ENCODE measurements at regions not wholly inside any gene's neighbourhood (a gene's known extent, or its start where the extent isn't known, plus 50 kb on each side); places are given as distances from the start of the nearest gene placed in this dataset.
A peak's percentile ranks its signal among the peaks of the same experiment; 100 is the strongest.

GRCh38 chr1:63063367-63063766 is 259.0 kb upstream of the FOXD3 start:
- Histone ChIP-seq H3K4me3 (IDR thresholded peaks at IDR 0.05; ENCODE audit: insufficient read depth, low read depth, low read length) (no peak overlapping the region), H3K36me3 (ENCODE audit: insufficient read depth) (no peaks in the 10 kb centered on the region), H3K4me2 (no peak overlapping the region), H3K9ac (no peak overlapping the region), H3K27me3 (ENCODE audit: insufficient read depth, low read depth) (no peaks in the 10 kb centered on the region), H4K20me1 (ENCODE audit: insufficient read depth) (no peaks in the 10 kb centered on the region), H2AFZ (ENCODE audit: low read depth) (no peak overlapping the region), H3K4me1 (ENCODE audit: low read depth, poor library complexity, severe bottlenecking) (no peaks in the 10 kb centered on the region), H3K79me2 (ENCODE audit: insufficient read depth, low read depth) (no peaks in the 10 kb centered on the region), H3K27ac (no peak overlapping the region)
- TF ChIP-seq, protein P1, sequence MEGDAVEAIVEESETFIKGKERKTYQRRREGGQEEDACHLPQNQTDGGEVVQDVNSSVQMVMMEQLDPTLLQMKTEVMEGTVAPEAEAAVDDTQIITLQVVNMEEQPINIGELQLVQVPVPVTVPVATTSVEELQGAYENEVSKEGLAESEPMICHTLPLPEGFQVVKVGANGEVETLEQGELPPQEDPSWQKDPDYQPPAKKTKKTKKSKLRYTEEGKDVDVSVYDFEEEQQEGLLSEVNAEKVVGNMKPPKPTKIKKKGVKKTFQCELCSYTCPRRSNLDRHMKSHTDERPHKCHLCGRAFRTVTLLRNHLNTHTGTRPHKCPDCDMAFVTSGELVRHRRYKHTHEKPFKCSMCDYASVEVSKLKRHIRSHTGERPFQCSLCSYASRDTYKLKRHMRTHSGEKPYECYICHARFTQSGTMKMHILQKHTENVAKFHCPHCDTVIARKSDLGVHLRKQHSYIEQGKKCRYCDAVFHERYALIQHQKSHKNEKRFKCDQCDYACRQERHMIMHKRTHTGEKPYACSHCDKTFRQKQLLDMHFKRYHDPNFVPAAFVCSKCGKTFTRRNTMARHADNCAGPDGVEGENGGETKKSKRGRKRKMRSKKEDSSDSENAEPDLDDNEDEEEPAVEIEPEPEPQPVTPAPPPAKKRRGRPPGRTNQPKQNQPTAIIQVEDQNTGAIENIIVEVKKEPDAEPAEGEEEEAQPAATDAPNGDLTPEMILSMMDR (conservative IDR thresholded peaks at IDR 0.05; ENCODE audit: low read depth, low read length): peak; percentile 33

GRCh38 chr1:63064135-63064534 is 258.2 kb upstream of the FOXD3 start:
- no peaks in the 10 kb centered on the region for H3K4me1 ChIP-seq (ENCODE audit: low read depth, poor library complexity, severe bottlenecking)
- H3K4me3 ChIP-seq (IDR thresholded peaks at IDR 0.05; ENCODE audit: insufficient read depth, low read depth, low read length): no peak overlapping the region
- H4K20me1 ChIP-seq (ENCODE audit: insufficient read depth): no peaks in the 10 kb centered on the region
- no peaks in the 10 kb centered on the region for H3K36me3 ChIP-seq (ENCODE audit: insufficient read depth)
- H3K27me3 ChIP-seq (ENCODE audit: insufficient read depth, low read depth): no peaks in the 10 kb centered on the region
- no peak overlapping the region for H3K4me2 ChIP-seq
- H2AFZ ChIP-seq (ENCODE audit: low read depth): no peak overlapping the region
- H3K27ac ChIP-seq: no peak overlapping the region
- no peak overlapping the region for H3K9ac ChIP-seq
- H3K79me2 ChIP-seq (ENCODE audit: insufficient read depth, low read depth): no peaks in the 10 kb centered on the region
- TF ChIP-seq, protein P1 (conservative IDR thresholded peaks at IDR 0.05; ENCODE audit: low read depth, low read length): no peak

GRCh38 chr1:63068626-63069025 is 253.7 kb upstream of the FOXD3 start:
- Histone ChIP-seq H3K79me2 (ENCODE audit: insufficient read depth, low read depth) (no peaks in the 10 kb centered on the region), H3K9ac (no peak overlapping the region), H4K20me1 (ENCODE audit: insufficient read depth) (no peaks in the 10 kb centered on the region), H3K4me3 (IDR thresholded peaks at IDR 0.05; ENCODE audit: insufficient read depth, low read depth, low read length) (no peak overlapping the region), H3K4me1 (ENCODE audit: low read depth, poor library complexity, severe bottlenecking) (no peaks in the 10 kb centered on the region), H3K27me3 (ENCODE audit: insufficient read depth, low read depth) (no peaks in the 10 kb centered on the region), H3K4me2 (no peak overlapping the region), H3K27ac (no peak overlapping the region), H2AFZ (ENCODE audit: low read depth) (no peak overlapping the region), H3K36me3 (ENCODE audit: insufficient read depth) (no peaks in the 10 kb centered on the region)
- TF ChIP-seq, protein P1 (conservative IDR thresholded peaks at IDR 0.05; ENCODE audit: low read depth, low read length): no peak

DNA sequence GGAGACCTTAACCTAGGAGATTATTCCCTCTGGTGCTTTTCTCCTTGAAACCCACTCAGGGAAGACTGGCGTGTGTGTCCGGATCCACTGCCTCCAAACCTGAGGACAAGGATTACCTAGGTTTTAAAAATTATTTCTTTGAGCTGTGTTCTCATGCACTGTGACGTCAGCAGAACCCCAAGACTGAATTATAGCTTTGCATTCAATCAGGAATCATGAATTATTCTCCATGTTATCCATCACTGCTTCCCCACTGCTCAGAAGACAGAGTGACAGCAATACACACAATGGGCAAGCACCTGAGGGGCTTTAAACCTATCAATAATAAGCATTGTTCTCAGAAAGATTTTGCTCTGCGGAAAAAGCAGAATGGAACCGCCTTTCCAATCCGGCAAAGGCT is 253.2 kb upstream of the FOXD3 start:
- no peak overlapping the region for H3K4me2 ChIP-seq
- TF ChIP-seq, protein P1 (conservative IDR thresholded peaks at IDR 0.05; ENCODE audit: low read depth, low read length): no peak
- no peak overlapping the region for H2AFZ ChIP-seq (ENCODE audit: low read depth)
- H3K4me1 ChIP-seq (ENCODE audit: low read depth, poor library complexity, severe bottlenecking): no peaks in the 10 kb centered on the region
- no peak overlapping the region for H3K4me3 ChIP-seq (IDR thresholded peaks at IDR 0.05; ENCODE audit: insufficient read depth, low read depth, low read length)
- no peaks in the 10 kb centered on the region for H3K36me3 ChIP-seq (ENCODE audit: insufficient read depth)
- no peak overlapping the region for H3K27ac ChIP-seq
- no peaks in the 10 kb centered on the region for H3K27me3 ChIP-seq (ENCODE audit: insufficient read depth, low read depth)
- no peaks in the 10 kb centered on the region for H4K20me1 ChIP-seq (ENCODE audit: insufficient read depth)
- H3K9ac ChIP-seq: no peak overlapping the region
- no peaks in the 10 kb centered on the region for H3K79me2 ChIP-seq (ENCODE audit: insufficient read depth, low read depth)

Measured in KMS-11 (cell line).